ENCODE measurements at regions not wholly inside any gene's neighbourhood (a gene's known extent, or its start where the extent isn't known, plus 50 kb on each side); places are given as distances from the start of the nearest gene placed in this dataset.

DNA sequence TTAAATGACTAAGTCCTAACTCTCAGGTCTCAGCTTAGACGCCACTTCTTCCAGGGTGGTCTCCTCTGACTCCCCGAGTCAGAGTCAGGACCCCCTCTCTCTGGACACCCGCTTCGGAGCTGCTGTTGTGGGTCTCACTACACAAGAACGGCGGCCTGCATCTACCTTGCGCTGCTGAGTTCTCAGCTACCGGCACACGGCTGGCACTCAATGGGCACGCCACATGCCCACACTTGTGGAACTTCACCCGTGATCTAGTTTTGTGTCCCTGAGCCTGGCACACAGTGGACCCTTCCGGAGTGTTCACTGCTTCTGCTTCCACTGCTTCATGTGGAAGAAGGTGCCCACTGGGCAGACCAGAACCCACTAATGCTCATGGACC, 58.3 kb upstream of the ID2 start:
- no peak overlapping the region for H3K27ac ChIP-seq (ENCODE audit: low read length)
- H3K27me3 ChIP-seq (ENCODE audit: low read depth, low read length), result no peaks in the 10 kb centered on the region
- no peaks in the 10 kb centered on the region for H3K4me1 ChIP-seq (ENCODE audit: control insufficient read depth in 1 of 2, insufficient read depth in 2 of 2, low read length in 2 of 2)
- no peaks in the 10 kb centered on the region for H3K9me3 ChIP-seq (ENCODE audit: control insufficient read depth in 1 of 2, low read length in 2 of 2)
- no peaks in the 10 kb centered on the region for H3K36me3 ChIP-seq (ENCODE audit: control insufficient read depth in 1 of 2, insufficient read depth in 2 of 2, low read length in 2 of 2)
- H3K4me3 ChIP-seq (ENCODE audit: low read depth in 1 of 2, low read length in 2 of 2), result no peak overlapping the region

DNA sequence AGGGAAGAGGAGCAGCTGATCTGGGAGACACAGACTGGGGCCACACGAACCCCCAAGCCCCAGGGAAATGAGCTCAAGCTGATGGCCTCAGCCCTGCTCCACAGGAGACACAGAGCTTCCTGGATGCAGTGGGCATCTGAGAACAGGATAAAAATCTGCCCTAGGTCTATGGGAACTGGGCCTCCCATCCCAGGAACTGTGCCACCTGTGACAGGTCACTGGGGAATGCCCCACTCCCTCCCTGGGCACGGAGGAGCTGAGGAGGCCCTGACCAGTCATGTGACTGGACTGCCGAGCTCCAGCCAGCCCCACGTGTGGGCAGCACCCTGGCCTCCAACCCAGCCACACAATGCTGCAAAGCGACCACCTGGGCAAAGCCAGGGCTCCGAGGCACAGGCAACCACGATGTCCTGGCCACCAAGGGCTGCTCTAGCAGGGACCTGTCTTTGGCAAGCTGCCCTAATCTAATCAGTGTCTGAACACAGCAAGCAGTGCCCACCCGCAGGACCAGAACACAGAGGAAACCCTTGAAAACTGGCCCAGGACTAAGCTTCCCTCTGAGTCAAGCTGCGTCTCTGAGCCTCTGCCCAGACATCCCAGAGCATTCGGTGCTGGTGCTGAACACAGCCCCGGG, 57.8 kb upstream of the ID2 start:
- Histone ChIP-seq H3K4me1 (ENCODE audit: control insufficient read depth in 1 of 2, insufficient read depth in 2 of 2, low read length in 2 of 2) (no peaks in the 10 kb centered on the region), H3K36me3 (ENCODE audit: control insufficient read depth in 1 of 2, insufficient read depth in 2 of 2, low read length in 2 of 2) (no peaks in the 10 kb centered on the region), H3K27ac (ENCODE audit: low read length) (no peak overlapping the region), H3K9me3 (ENCODE audit: control insufficient read depth in 1 of 2, low read length in 2 of 2) (no peaks in the 10 kb centered on the region), H3K4me3 (ENCODE audit: low read depth in 1 of 2, low read length in 2 of 2) (no peak overlapping the region), H3K27me3 (ENCODE audit: low read depth, low read length) (no peaks in the 10 kb centered on the region)

GRCh38 chr2:8624855-8625398, 56.9 kb upstream of the ID2 start:
- no peaks in the 10 kb centered on the region for H3K27me3 ChIP-seq (ENCODE audit: low read depth, low read length)
- no peaks in the 10 kb centered on the region for H3K9me3 ChIP-seq (ENCODE audit: control insufficient read depth in 1 of 2, low read length in 2 of 2)
- no peaks in the 10 kb centered on the region for H3K4me1 ChIP-seq (ENCODE audit: control insufficient read depth in 1 of 2, insufficient read depth in 2 of 2, low read length in 2 of 2)
- H3K36me3 ChIP-seq (ENCODE audit: control insufficient read depth in 1 of 2, insufficient read depth in 2 of 2, low read length in 2 of 2), result no peaks in the 10 kb centered on the region
- H3K27ac ChIP-seq (ENCODE audit: low read length), result no peak overlapping the region
- no peak overlapping the region for H3K4me3 ChIP-seq (ENCODE audit: low read depth in 1 of 2, low read length in 2 of 2)

- no peak overlapping the region for H3K27ac ChIP-seq (ENCODE audit: low read length)
- no peaks in the 10 kb centered on the region for H3K36me3 ChIP-seq (ENCODE audit: control insufficient read depth in 1 of 2, insufficient read depth in 2 of 2, low read length in 2 of 2)
- H3K9me3 ChIP-seq (ENCODE audit: control insufficient read depth in 1 of 2, low read length in 2 of 2), result no peaks in the 10 kb centered on the region
- no peaks in the 10 kb centered on the region for H3K27me3 ChIP-seq (ENCODE audit: low read depth, low read length)
- no peaks in the 10 kb centered on the region for H3K4me1 ChIP-seq (ENCODE audit: control insufficient read depth in 1 of 2, insufficient read depth in 2 of 2, low read length in 2 of 2)
- H3K4me3 ChIP-seq (ENCODE audit: low read depth in 1 of 2, low read length in 2 of 2), result no peak overlapping the region
Observed at GRCh38 chr2:8625399-8626300, 56.2 kb upstream of the ID2 start.

DNA sequence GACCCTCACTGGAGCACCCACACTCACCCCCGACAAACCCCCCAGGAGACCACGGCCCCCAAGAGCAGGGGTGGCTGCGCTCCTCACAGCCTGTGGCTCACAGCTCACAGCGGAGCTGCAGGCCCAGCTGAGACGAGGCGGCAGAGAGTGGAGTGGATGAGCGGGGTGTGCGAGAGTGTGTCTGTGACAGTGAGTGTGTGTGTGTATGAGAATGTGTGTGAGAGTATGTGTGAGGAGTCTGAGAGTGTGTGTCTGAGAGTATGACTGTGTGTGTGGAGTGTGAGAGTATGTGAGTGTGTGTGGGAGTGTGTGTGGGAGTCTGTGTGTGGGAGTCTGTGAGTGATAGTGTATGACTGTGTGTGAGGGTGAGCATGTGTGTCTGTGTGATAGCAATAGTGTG, 55.3 kb upstream of the ID2 start:
- Histone ChIP-seq H3K36me3 (ENCODE audit: control insufficient read depth in 1 of 2, insufficient read depth in 2 of 2, low read length in 2 of 2) (no peaks in the 10 kb centered on the region), H3K27me3 (ENCODE audit: low read depth, low read length) (no peaks in the 10 kb centered on the region), H3K4me1 (ENCODE audit: control insufficient read depth in 1 of 2, insufficient read depth in 2 of 2, low read length in 2 of 2) (no peaks in the 10 kb centered on the region), H3K4me3 (ENCODE audit: low read depth in 1 of 2, low read length in 2 of 2) (no peak overlapping the region), H3K27ac (ENCODE audit: low read length) (no peak overlapping the region), H3K9me3 (ENCODE audit: control insufficient read depth in 1 of 2, low read length in 2 of 2) (no peaks in the 10 kb centered on the region)

- no peaks in the 10 kb centered on the region for H3K27me3 ChIP-seq (ENCODE audit: low read depth, low read length)
- no peaks in the 10 kb centered on the region for H3K4me1 ChIP-seq (ENCODE audit: control insufficient read depth in 1 of 2, insufficient read depth in 2 of 2, low read length in 2 of 2)
- no peaks in the 10 kb centered on the region for H3K9me3 ChIP-seq (ENCODE audit: control insufficient read depth in 1 of 2, low read length in 2 of 2)
- H3K4me3 ChIP-seq (ENCODE audit: low read depth in 1 of 2, low read length in 2 of 2), result no peak overlapping the region
- no peaks in the 10 kb centered on the region for H3K36me3 ChIP-seq (ENCODE audit: control insufficient read depth in 1 of 2, insufficient read depth in 2 of 2, low read length in 2 of 2)
- no peak overlapping the region for H3K27ac ChIP-seq (ENCODE audit: low read length)
Observed at GRCh38 chr2:8627019-8627691, 54.7 kb upstream of the ID2 start.

DNA sequence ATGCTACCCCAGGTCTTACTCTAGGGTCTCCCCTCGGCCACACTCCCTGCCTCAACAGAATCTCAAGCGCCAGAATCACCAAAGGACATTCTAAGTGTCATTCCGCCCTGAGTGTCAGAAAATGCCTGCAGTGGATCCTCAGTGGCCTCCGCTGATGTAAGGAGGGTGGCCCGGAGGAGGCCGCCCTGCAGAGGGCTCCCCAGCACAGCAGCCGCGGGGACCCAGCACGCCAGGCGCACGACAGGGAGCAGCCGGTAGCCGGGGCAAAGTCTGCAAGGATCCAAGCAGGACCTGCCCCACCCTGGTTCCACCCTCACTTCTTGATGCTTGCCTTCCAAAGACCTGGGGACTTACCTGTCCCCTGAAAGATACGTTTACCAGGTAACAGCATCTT, 54.2 kb upstream of the ID2 start:
- no peak overlapping the region for H3K4me3 ChIP-seq (ENCODE audit: low read depth in 1 of 2, low read length in 2 of 2)
- no peaks in the 10 kb centered on the region for H3K9me3 ChIP-seq (ENCODE audit: control insufficient read depth in 1 of 2, low read length in 2 of 2)
- no peaks in the 10 kb centered on the region for H3K27me3 ChIP-seq (ENCODE audit: low read depth, low read length)
- no peaks in the 10 kb centered on the region for H3K36me3 ChIP-seq (ENCODE audit: control insufficient read depth in 1 of 2, insufficient read depth in 2 of 2, low read length in 2 of 2)
- H3K4me1 ChIP-seq (ENCODE audit: control insufficient read depth in 1 of 2, insufficient read depth in 2 of 2, low read length in 2 of 2), result no peaks in the 10 kb centered on the region
- H3K27ac ChIP-seq (ENCODE audit: low read length), result no peak overlapping the region

DNA sequence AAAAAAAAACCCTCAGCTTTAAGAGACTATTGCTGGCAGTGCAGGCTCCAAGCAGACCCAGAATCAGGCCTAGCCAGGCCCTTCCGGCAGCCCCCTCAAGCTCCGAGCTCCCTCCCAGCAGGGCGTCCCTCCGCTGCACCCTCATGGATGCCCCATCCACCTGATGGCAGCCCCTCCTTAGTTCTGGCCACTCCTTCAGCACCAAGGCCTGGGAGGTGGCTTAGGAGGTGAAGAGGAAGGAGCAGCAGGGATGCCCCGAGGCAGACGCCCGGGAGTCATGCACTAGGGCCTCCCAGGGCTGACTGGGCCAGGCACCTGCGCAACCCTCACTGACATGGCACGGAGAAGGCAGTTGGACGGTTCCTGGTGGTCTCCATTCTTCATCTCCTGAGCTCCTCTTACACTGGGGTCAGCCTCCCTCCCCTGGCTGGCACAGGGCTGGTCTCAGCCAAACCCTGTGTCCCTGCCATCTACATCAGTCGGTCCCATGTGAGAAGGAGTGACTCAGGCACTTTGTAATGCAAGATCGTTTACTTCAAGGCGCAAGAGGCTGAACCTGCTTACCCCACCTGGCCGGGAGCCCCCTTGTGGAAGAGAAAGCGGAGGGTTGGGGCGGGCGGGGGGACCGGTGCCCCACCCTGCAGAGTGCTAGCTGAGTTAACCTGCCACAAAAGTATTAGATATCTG, 53.5 kb upstream of the ID2 start:
- no peaks in the 10 kb centered on the region for H3K4me1 ChIP-seq (ENCODE audit: control insufficient read depth in 1 of 2, insufficient read depth in 2 of 2, low read length in 2 of 2)
- H3K36me3 ChIP-seq (ENCODE audit: control insufficient read depth in 1 of 2, insufficient read depth in 2 of 2, low read length in 2 of 2), result no peaks in the 10 kb centered on the region
- H3K4me3 ChIP-seq (ENCODE audit: low read depth in 1 of 2, low read length in 2 of 2), result no peak overlapping the region
- no peaks in the 10 kb centered on the region for H3K27me3 ChIP-seq (ENCODE audit: low read depth, low read length)
- no peak overlapping the region for H3K27ac ChIP-seq (ENCODE audit: low read length)
- H3K9me3 ChIP-seq (ENCODE audit: control insufficient read depth in 1 of 2, low read length in 2 of 2), result no peaks in the 10 kb centered on the region

GRCh38 chr2:8628866-8629209, 53.0 kb upstream of the ID2 start:
- H3K9me3 ChIP-seq (ENCODE audit: control insufficient read depth in 1 of 2, low read length in 2 of 2), result no peaks in the 10 kb centered on the region

GRCh38 chr2:8629402-8629801, 52.5 kb upstream of the ID2 start:
- H3K27ac ChIP-seq (ENCODE audit: low read length), result no peak overlapping the region
- H3K9me3 ChIP-seq (ENCODE audit: control insufficient read depth in 1 of 2, low read length in 2 of 2), result no peaks in the 10 kb centered on the region

More at GRCh38 chr2:8628866-8629209, 53.0 kb upstream of the ID2 start:
- Histone ChIP-seq H3K4me3 (ENCODE audit: low read depth in 1 of 2, low read length in 2 of 2) (no peak overlapping the region), H3K27me3 (ENCODE audit: low read depth, low read length) (no peaks in the 10 kb centered on the region), H3K27ac (ENCODE audit: low read length) (no peak overlapping the region), H3K4me1 (ENCODE audit: control insufficient read depth in 1 of 2, insufficient read depth in 2 of 2, low read length in 2 of 2) (no peaks in the 10 kb centered on the region), H3K36me3 (ENCODE audit: control insufficient read depth in 1 of 2, insufficient read depth in 2 of 2, low read length in 2 of 2) (no peaks in the 10 kb centered on the region)

More at GRCh38 chr2:8629402-8629801, 52.5 kb upstream of the ID2 start:
- Histone ChIP-seq H3K27me3 (ENCODE audit: low read depth, low read length) (no peaks in the 10 kb centered on the region), H3K36me3 (ENCODE audit: control insufficient read depth in 1 of 2, insufficient read depth in 2 of 2, low read length in 2 of 2) (no peaks in the 10 kb centered on the region), H3K4me1 (ENCODE audit: control insufficient read depth in 1 of 2, insufficient read depth in 2 of 2, low read length in 2 of 2) (no peaks in the 10 kb centered on the region), H3K4me3 (ENCODE audit: low read depth in 1 of 2, low read length in 2 of 2) (no peak overlapping the region)

Data from muscle layer of duodenum (tissue), 2 donors.